PC-9 (cell line): ENCODE measurements at regions not wholly inside any gene's neighbourhood (a gene's known extent, or its start where the extent isn't known, plus 50 kb on each side); places are given as distances from the start of the nearest gene placed in this dataset.

ENCODE experiments used
- BruUV-seq: library from RNA; stranded (reverse); fragments of 400-500 nt; replicated peaks from 2 replicates; lab custom pipeline; 2021; lab: Mats Ljungman, UMichigan
- CTCF ChIA-PET: fragments of 300-600 bp; sonication (Branson Sonifier 250); formaldehyde crosslinking; loops from one replicate; lab custom pipeline; 2022; ENCODE audit warnings: antibody characterized with exemption; lab: Charles Lee
- POLR2A ChIA-PET: fragments of 300-600 bp; sonication (Branson Sonifier 250); formaldehyde crosslinking; loops from one replicate; lab custom pipeline; 2022; ENCODE audit warnings: antibody characterized with exemption; ENCODE audit not compliant: unreplicated experiment; lab: Charles Lee
- DNase-seq, 2 experiments: peaks; one replicate each; pipeline versions ENCODE4 v3.0.0 to v3.0.0-alpha.2; 2015 to 2022; ENCODE audit warnings: mixed read lengths in 1 of 2
- H2AFZ ChIP-seq: fragments of 200-600 bp; sonication (generic); 2 replicates; pipeline ENCODE4 v1.8.1; 2017; ENCODE audit warnings: antibody characterized with exemption
- H3F3A ChIP-seq: fragments of 200-600 bp; sonication (generic); 2 replicates; pipeline ENCODE4 v1.8.1; 2017; ENCODE audit warnings: antibody characterized with exemption, mild to moderate bottlenecking, low read depth; ENCODE audit not compliant: insufficient read depth
- H3K27ac ChIP-seq: fragments of 200-600 bp; sonication (generic); 2 replicates; pipeline ENCODE4 v1.6.1; 2016; ENCODE audit warnings: mixed run types
- H3K27me3 ChIP-seq: fragments of 200-600 bp; sonication (generic); 2 replicates; pipeline ENCODE4 v1.6.1; 2016; ENCODE audit warnings: low read depth, mixed run types; ENCODE audit not compliant: insufficient read depth
- H3K36me3 ChIP-seq: fragments of 200-600 bp; sonication (generic); 2 replicates; pipeline ENCODE4 v1.6.1; 2016; ENCODE audit warnings: low read depth, mixed run types
- H3K4me1 ChIP-seq: fragments of 200-600 bp; sonication (generic); replicated peaks from 2 replicates; pipeline ENCODE4 v1.6.1; 2016; ENCODE audit warnings: mixed run types; ENCODE audit not compliant: insufficient read depth
- H3K4me2 ChIP-seq: fragments of 200-600 bp; sonication (generic); 2 replicates; pipeline ENCODE4 v1.6.1; 2017; ENCODE audit warnings: mixed run types
- H3K4me3 ChIP-seq: fragments of 200-600 bp; sonication (generic); 2 replicates; pipeline ENCODE4 v1.6.1; 2016; ENCODE audit warnings: mixed run types
- H3K79me2 ChIP-seq: fragments of 200-600 bp; sonication (generic); 2 replicates; pipeline ENCODE4 v1.6.1; 2017; ENCODE audit warnings: low read depth, mixed run types
- H3K9me2 ChIP-seq: fragments of 200-600 bp; sonication (generic); 2 replicates; pipeline ENCODE4 v1.8.1; 2017; ENCODE audit warnings: mild to moderate bottlenecking; ENCODE audit not compliant: insufficient read depth
- H3K9me3 ChIP-seq: fragments of 200-600 bp; sonication (generic); 2 replicates; pipeline ENCODE4 v1.8.1; 2016; ENCODE audit warnings: low read depth; ENCODE audit not compliant: insufficient read depth
- H4K20me1 ChIP-seq: fragments of 200-600 bp; sonication (generic); 2 replicates; pipeline ENCODE4 v1.8.1; 2017; ENCODE audit not compliant: insufficient read depth
- CTCF ChIP-seq: fragments of 200-600 bp; sonication (generic); conservative IDR thresholded peaks from 2 replicates; pipeline ENCODE4 v1.6.1; 2017; ENCODE audit warnings: mixed run types, antibody characterized with exemption, mild to moderate bottlenecking, moderate library complexity
- EZH2 ChIP-seq: fragments of 200-600 bp; sonication (generic); IDR thresholded peaks from 2 replicates; pipeline ENCODE4 v1.8.0; 2017; ENCODE audit warnings: antibody characterized with exemption, low read depth
- intact Hi-C: fragments of 100-400 bp; cut with micrococcal nuclease; formaldehyde crosslinking; loops from one replicate; pipeline ENCODE4 v1.10.0; 2022; ENCODE audit not compliant: unreplicated experiment

GRCh38 chr10:124302951-124303505 lies 115.7 kb downstream of the OAT start:
- no peaks in the 10 kb centered on the region for H3K36me3 ChIP-seq
- DNase-seq: no peak
- H4K20me1 ChIP-seq: no peaks in the 10 kb centered on the region
- H3K27ac ChIP-seq: no peak overlapping the region
- intact Hi-C loops: no loop called here
- no peaks in the 10 kb centered on the region for H3K4me1 ChIP-seq
- H3K79me2 ChIP-seq: no peaks in the 10 kb centered on the region
- no peaks in the 10 kb centered on the region for H3K9me3 ChIP-seq
- H2AFZ ChIP-seq: no peak overlapping the region
- no peaks in the 10 kb centered on the region for H3F3A ChIP-seq
- no peaks in the 10 kb centered on the region for H3K9me2 ChIP-seq
- H3K27me3 ChIP-seq: no peaks in the 10 kb centered on the region
- ChIA-PET POLR2A (no interaction called here), CTCF (no interaction called here)
- no TSS peak for BruUV-seq
- H3K4me3 ChIP-seq: no peak overlapping the region
- TF ChIP-seq CTCF: no peak
- no peak for TF ChIP-seq EZH2
- H3K4me2 ChIP-seq: no peak overlapping the region

DNA sequence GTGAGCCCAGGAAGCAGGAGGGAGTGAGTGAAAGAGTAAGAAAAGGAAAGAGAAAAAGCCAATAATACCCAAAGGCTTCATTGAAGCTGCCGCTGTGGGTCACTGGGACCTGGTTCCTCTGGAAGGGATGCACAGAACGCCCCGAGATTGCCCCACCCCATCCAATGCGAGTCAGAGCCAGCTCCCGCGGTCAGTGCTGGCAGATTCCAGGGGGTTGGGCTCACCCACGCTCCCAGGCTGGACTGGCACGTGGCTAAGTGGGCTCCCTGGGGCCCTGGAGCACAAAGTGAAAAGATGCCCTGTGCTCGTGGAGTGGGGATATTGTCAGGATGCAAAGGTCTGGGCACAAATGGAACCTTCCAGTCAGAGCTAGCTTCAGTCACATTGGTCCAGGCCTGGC lies 117.0 kb downstream of the OAT start:
- CTCF ChIA-PET: no interaction called here
- no peak for DNase-seq

GRCh38 chr10:124300735-124301134 lies 118.0 kb downstream of the OAT start:
- Histone ChIP-seq H3K4me2 (no peak overlapping the region), H3K36me3 (no peaks in the 10 kb centered on the region), H3F3A (no peaks in the 10 kb centered on the region), H3K27me3 (no peaks in the 10 kb centered on the region), H3K27ac (no peak overlapping the region), H3K9me2 (no peaks in the 10 kb centered on the region), H2AFZ (no peak overlapping the region), H3K4me3 (no peak overlapping the region), H3K79me2 (no peaks in the 10 kb centered on the region), H3K4me1 (no peaks in the 10 kb centered on the region), H4K20me1 (no peaks in the 10 kb centered on the region), H3K9me3 (no peaks in the 10 kb centered on the region)
- no peak for DNase-seq
- intact Hi-C loops: no loop called here
- CTCF ChIA-PET: no interaction called here
- TF ChIP-seq CTCF (no peak), EZH2 (no peak)
- POLR2A ChIA-PET: no interaction called here
- no TSS peak for BruUV-seq

More for the DNA sequence above, 117.0 kb downstream of the OAT start:
- no peaks in the 10 kb centered on the region for H3K27me3 ChIP-seq
- no peak overlapping the region for H3K4me3 ChIP-seq
- no peaks in the 10 kb centered on the region for H3K4me1 ChIP-seq
- TF ChIP-seq EZH2 (no peak), CTCF (no peak)
- no peak overlapping the region for H3K27ac ChIP-seq
- no peaks in the 10 kb centered on the region for H3K79me2 ChIP-seq
- no peaks in the 10 kb centered on the region for H3F3A ChIP-seq
- intact Hi-C loops: no loop called here
- no peaks in the 10 kb centered on the region for H4K20me1 ChIP-seq
- no peaks in the 10 kb centered on the region for H3K9me3 ChIP-seq
- no peak overlapping the region for H3K4me2 ChIP-seq
- no peaks in the 10 kb centered on the region for H3K36me3 ChIP-seq
- H2AFZ ChIP-seq: no peak overlapping the region
- POLR2A ChIA-PET: no interaction called here
- no peaks in the 10 kb centered on the region for H3K9me2 ChIP-seq
- no TSS peak for BruUV-seq
